ENCODE measurements at regions not wholly inside any gene's neighbourhood (a gene's known extent, or its start where the extent isn't known, plus 50 kb on each side); places are given as distances from the start of the nearest gene placed in this dataset.

GRCh38 chr2:128624956-128625355 is 306.3 kb upstream of the HS6ST1 start:
- no peak for TF ChIP-seq CTCF (IDR thresholded peaks at IDR 0.05; ENCODE audit: poor library complexity, severe bottlenecking)
- no peak for ATAC-seq (ENCODE audit: low read depth)
- Histone ChIP-seq H3K27me3 (ENCODE audit: insufficient read depth, poor library complexity, severe bottlenecking) (no peaks in the 10 kb centered on the region), H3K36me3 (ENCODE audit: low read depth) (no peaks in the 10 kb centered on the region), H3K4me3 (ENCODE audit: severe bottlenecking) (no peak overlapping the region), H3K9me3 (ENCODE audit: severe bottlenecking) (no peaks in the 10 kb centered on the region), H3K4me1 (ENCODE audit: insufficient read depth, poor library complexity, severe bottlenecking) (peaks cover 7% of the 10 kb centered on the region), H3K27ac (ENCODE audit: poor library complexity, severe bottlenecking) (no peak overlapping the region)
- DNase-seq (ENCODE audit: low spot score) = no peak

DNA sequence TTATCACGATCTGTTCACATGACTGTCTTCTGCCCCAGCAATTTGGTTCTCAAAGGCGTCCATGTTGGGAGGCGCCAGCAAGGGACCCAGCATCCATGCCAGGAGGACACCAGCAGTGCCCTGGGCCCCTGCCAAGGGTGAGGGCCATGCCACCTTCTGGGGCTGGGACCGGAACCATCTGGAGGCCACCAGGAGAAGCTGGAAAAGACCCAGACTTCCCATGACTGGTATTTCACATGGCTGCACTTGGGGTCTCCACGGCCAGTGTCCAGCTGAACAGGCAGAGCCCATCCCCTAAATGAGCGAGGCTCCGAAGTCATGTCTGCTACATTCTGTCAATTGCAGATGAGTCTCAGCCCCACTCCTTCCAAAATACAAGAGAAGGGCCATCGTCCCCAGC is 306.8 kb upstream of the HS6ST1 start:
- no peak for ATAC-seq (ENCODE audit: low read depth)
- no peak for TF ChIP-seq CTCF (IDR thresholded peaks at IDR 0.05; ENCODE audit: poor library complexity, severe bottlenecking)

DNA sequence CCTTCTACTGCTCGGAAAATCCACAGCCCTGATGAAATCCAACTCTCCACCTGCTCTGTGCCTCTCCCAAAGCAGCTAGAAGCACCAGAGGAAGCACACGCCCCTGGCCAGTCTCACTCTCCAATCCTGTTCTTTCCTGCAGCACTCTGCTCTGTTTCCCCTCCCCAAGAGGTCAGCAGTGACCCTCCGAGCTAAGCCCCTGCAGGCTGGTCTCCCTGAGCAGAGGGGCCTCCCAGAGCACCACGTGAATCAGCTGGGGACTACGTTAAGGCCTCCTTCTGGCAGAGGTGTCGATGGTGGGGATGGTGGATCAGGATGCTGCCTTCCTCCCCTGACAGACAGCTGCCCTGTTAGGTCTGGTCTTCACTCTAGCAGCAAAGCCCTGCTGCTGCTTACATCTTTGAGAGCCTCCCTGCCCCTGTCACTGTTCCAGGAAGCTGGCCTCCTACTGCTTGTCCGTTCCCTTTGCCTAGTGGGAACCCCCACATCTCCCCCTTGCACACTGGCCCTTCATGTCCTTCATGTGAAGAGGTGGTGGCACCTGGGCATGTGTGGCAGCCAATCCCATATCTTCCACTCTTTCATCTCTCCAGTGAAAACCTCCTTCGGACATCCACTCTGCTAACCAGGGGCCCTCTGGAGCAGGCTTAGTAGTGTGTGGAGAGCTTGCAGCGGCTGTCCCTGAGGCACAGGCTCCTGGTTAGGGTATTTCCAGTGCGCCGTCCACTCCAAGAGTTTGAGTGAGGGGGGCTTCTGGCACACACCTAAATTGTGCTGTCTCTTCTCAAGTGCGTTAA is 307.5 kb upstream of the HS6ST1 start:
- TF ChIP-seq CTCF (IDR thresholded peaks at IDR 0.05; ENCODE audit: poor library complexity, severe bottlenecking) = no peak
- Histone ChIP-seq H3K27me3 (ENCODE audit: insufficient read depth, poor library complexity, severe bottlenecking) (no peaks in the 10 kb centered on the region), H3K4me1 (ENCODE audit: insufficient read depth, poor library complexity, severe bottlenecking) (peaks cover 7% of the 10 kb centered on the region), H3K36me3 (ENCODE audit: low read depth) (no peaks in the 10 kb centered on the region), H3K4me3 (ENCODE audit: severe bottlenecking) (no peak overlapping the region), H3K27ac (ENCODE audit: poor library complexity, severe bottlenecking) (no peak overlapping the region), H3K9me3 (ENCODE audit: severe bottlenecking) (no peaks in the 10 kb centered on the region)
- ATAC-seq (ENCODE audit: low read depth) (no peak), DNase-seq (ENCODE audit: low spot score) (no peak)

More for the DNA sequence above, 306.8 kb upstream of the HS6ST1 start:
- no peak overlapping the region for H3K4me3 ChIP-seq (ENCODE audit: severe bottlenecking)
- no peaks in the 10 kb centered on the region for H3K9me3 ChIP-seq (ENCODE audit: severe bottlenecking)
- DNase-seq (ENCODE audit: low spot score) = no peak
- peaks cover 7% of the 10 kb centered on the region for H3K4me1 ChIP-seq (ENCODE audit: insufficient read depth, poor library complexity, severe bottlenecking)
- H3K27me3 ChIP-seq (ENCODE audit: insufficient read depth, poor library complexity, severe bottlenecking) = no peaks in the 10 kb centered on the region
- H3K27ac ChIP-seq (ENCODE audit: poor library complexity, severe bottlenecking) = no peak overlapping the region
- no peaks in the 10 kb centered on the region for H3K36me3 ChIP-seq (ENCODE audit: low read depth)

DNA sequence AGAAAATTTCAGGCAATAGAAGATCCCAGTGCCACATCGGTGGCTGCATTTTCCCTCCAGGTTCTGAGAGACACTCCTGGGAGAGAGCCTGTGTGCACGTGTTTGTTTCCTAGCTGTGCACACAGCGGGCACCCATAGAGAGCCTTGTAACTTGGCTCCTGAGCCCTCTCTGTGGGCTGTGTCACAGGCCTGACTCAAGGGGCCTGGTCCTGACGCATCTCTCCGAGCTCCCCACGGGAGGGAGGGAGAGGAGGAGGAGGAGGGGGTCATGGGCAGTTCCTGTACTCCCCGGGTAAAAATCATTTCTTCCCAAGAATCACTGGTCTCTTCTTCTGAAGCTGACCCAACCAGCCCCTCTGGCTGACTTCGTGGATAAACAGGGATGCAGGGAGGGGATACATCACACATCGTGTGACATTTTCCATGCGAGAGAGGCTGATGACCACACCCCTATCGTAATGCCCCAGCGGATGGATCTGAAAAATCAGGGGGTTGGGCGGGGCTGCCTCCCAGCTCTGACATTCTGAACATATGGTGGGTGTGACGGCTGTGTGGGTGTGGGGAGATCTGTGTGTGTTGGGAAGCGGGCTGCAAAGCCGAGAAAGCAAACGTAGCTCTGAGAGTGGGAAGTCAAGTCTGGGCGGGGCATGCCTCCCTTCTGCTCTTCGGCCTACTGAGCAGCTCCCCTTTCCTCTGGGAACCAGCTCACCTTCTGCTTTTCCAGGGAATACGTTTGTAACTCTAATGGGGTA is 308.3 kb upstream of the HS6ST1 start:
- H3K36me3 ChIP-seq (ENCODE audit: low read depth) = no peaks in the 10 kb centered on the region
- peaks cover 7% of the 10 kb centered on the region for H3K4me1 ChIP-seq (ENCODE audit: insufficient read depth, poor library complexity, severe bottlenecking)
- no peaks in the 10 kb centered on the region for H3K9me3 ChIP-seq (ENCODE audit: severe bottlenecking)
- no peaks in the 10 kb centered on the region for H3K27me3 ChIP-seq (ENCODE audit: insufficient read depth, poor library complexity, severe bottlenecking)
- no peak for TF ChIP-seq CTCF (IDR thresholded peaks at IDR 0.05; ENCODE audit: poor library complexity, severe bottlenecking)
- no peak overlapping the region for H3K4me3 ChIP-seq (ENCODE audit: severe bottlenecking)
- DNase-seq (ENCODE audit: low spot score) = no peak
- no peak overlapping the region for H3K27ac ChIP-seq (ENCODE audit: poor library complexity, severe bottlenecking)
- ATAC-seq (ENCODE audit: low read depth) = no peak
